SK-N-SH (cell line): ENCODE measurements at regions not wholly inside any gene's neighbourhood (a gene's known extent, or its start where the extent isn't known, plus 50 kb on each side); places are given as distances from the start of the nearest gene placed in this dataset.

ENCODE experiments used
- RFX5 ChIP-seq: IDR thresholded peaks from 2 replicates; pipeline ENCODE4 v1.6.1; 2012; ENCODE audit warnings: mild to moderate bottlenecking, improper control_type of control experiment, low read length
- TF ChIP-seq, protein P1 (sequence below): fragments of 200-600 bp; sonication (generic); IDR thresholded peaks from 2 replicates; pipeline ENCODE4 v1.6.1; 2017; ENCODE audit warnings: antibody characterized with exemption, mild to moderate bottlenecking, moderate library complexity

DNA sequence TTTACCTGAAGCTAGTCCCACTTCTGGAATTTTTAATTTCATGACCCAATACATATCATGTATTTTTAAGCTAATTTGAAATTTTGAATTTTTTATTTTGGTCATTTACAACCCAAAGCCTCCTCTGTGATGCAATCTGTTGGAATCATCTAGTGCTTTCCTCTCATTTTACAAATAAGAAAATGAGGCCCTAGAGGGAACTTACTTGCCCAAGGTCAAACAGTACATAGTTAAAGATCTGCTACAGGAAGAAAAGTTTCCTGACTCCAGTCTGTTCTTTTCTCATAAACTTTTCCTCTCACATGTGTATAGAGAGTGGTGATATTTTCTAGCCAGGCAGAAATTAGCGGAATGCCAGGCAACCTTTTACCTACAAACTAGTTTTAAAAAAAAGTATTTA is 59.3 kb upstream of the DPT start:
- TF ChIP-seq, protein P1, sequence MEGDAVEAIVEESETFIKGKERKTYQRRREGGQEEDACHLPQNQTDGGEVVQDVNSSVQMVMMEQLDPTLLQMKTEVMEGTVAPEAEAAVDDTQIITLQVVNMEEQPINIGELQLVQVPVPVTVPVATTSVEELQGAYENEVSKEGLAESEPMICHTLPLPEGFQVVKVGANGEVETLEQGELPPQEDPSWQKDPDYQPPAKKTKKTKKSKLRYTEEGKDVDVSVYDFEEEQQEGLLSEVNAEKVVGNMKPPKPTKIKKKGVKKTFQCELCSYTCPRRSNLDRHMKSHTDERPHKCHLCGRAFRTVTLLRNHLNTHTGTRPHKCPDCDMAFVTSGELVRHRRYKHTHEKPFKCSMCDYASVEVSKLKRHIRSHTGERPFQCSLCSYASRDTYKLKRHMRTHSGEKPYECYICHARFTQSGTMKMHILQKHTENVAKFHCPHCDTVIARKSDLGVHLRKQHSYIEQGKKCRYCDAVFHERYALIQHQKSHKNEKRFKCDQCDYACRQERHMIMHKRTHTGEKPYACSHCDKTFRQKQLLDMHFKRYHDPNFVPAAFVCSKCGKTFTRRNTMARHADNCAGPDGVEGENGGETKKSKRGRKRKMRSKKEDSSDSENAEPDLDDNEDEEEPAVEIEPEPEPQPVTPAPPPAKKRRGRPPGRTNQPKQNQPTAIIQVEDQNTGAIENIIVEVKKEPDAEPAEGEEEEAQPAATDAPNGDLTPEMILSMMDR: no peak
- TF ChIP-seq RFX5: no peak
